RCC 7860 (cell line): ENCODE measurements at regions not wholly inside any gene's neighbourhood (a gene's known extent, or its start where the extent isn't known, plus 50 kb on each side); places are given as distances from the start of the nearest gene placed in this dataset.

Experiments
- DNase-seq: peaks from one replicate; pipeline ENCODE4 v3.0.0-alpha.2; 2015; ENCODE audit warnings: low spot score
- FAIRE-seq: peaks from 2 replicates; lab custom pipeline; 2012; peaks lifted over from hg19 to GRCh38; lab: Jason Lieb, UNC

DNA sequence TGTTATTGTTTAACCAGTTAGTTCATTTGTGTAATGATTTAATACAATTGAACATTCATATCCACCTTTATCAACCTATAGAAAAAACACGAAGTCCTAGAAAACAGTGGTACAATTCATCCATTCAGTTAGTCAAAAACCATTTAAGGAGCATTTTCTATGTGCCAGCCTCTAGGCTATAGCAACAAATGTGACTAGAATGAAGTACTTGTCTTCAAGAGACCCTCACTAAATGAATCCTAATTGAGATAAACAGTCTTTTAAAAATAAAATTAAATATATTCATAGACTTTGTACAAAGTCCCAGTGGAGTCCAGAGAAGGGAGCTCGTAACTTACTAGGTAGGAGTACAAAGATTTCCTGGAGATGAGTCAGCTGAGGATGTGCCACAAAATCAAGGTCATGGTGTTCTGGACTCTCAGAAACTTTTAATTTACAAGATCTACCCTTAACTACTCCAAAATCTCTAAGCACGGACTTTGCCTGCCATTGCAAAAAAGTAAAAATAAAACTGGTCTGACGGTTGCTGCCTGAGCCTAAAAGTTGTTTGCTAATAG lies 430.7 kb upstream of the DCN start:
- DNase-seq (no peak), FAIRE-seq (no peak)

DNA sequence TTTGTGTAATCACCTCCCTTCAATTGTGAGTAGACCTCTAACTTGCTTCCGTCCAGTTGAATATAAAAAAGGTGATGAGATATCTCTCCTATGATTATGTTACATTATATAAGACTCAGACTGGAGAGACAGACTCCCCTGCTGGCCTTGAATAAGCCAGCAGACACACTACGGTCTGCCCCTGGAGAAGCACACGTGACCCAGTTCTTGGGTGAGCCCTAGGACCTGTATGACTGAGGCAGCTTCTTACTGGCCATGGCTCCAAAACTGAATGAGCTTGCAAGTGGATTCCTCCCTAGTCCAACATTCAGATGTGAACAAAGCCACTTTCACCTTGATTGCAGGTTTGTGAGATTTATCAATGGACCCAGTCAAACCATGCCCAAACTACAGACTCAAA lies 427.9 kb upstream of the DCN start:
- DNase-seq (no peak), FAIRE-seq (no peak)

DNA sequence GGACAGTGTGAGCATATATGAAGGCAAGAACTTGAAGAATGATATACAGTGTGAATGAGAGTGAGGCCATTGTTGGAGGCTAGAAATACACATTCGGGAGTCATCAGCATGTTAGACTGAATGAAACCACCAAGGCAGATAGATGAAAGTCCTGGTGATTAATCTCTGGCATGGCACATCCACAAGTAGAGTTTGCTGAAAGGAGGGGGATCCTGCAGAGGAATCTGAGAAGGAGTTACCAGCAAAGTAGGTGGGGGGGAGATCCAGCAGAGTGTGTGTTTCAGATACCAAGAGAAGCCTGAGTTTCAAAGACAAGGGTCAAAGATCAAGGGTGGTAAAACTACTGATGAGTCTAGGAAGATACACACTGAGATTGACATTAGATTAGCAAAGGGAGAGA lies 426.7 kb upstream of the DCN start:
- DNase-seq (no peak), FAIRE-seq (no peak)

DNA sequence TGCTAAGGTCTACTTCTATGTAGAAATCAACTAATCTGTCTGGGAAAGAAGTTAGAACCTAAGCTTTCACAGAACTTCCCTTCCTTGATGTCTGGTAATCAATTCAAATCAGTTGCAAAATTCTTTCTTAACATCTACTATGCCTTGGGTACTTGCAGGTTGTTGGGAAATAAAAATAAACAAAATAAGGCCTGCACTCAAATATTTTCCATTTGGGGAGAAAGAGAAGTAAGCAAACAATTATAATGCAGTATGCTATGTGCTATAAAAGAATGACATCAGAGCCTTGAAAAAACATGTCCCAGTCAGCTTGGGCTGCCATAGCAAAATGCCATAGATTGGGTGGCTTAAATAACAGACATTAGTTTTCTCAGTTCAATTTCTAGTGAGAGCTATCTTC lies 425.9 kb upstream of the DCN start:
- no peak for DNase-seq
- no peak for FAIRE-seq

DNA sequence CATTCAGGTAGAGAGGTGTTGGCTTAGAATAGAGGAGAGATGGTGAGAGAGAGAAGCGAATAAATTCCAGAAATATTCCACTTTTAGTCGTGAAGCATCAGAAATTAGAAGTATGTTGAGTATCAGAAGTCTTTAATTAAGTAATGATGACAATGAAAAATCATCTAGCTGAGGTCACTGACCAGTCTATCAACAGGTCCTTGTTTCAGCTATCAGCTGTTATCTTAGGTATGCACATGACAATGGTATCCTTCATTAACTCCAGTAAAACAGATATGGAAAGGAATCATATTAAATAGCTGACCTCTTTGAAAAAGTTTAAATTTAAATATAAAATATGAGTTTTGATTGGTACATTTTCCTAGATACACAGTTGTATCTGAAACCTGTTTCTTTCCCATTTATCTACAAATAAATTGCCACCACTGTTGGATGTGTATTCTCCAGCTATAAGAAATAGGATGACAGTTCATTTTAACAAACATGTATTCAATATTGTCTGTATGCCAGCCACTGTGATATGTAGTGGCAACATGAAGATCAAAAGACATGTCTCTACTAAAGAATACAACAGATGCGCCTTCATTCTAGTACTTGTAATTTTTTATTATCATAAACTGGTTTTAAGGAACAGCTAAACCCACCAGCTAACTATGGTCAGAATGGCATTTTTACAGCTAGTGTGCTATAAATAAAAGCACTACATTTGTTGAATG lies 424.2 kb upstream of the DCN start:
- FAIRE-seq (no peak), DNase-seq (no peak)

DNA sequence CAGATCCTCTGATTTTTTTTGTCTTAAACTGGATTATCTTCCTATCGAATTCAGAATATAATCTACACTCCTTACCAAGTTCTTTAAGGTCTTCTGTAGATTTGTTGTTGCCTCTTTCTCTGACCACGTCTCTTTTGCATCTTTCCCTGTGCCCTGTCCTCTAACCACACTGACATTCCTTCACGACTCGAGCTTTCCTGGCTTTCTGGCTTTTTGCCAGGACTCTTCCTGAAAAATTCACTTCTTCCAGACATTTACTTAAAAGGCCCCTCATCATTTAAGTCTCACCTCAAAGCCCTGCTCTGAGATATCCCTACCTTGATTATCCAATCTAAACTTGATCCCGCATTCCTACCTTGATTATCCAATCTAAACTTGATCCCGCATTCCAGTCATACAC lies 422.3 kb upstream of the DCN start:
- DNase-seq = no peak
- FAIRE-seq = no peak

DNA sequence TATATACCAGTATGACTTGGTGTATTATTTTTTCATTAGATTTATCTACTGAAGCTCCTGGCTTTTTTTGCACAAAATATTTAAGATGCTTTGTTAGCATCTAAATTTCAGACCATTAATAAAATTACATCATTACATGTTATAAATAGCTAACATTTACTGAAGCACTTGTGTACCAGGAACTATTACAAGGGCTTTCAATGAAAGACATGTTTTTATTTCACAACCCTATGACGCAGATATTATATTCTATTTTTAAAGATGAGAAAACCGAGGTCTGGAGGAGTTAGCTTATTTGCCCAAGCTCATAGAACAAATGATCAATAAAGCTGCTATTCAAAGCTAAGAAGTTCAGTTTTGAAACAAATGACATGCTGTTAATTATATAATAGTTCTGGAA lies 420.4 kb upstream of the DCN start:
- no peak for DNase-seq
- no peak for FAIRE-seq

DNA sequence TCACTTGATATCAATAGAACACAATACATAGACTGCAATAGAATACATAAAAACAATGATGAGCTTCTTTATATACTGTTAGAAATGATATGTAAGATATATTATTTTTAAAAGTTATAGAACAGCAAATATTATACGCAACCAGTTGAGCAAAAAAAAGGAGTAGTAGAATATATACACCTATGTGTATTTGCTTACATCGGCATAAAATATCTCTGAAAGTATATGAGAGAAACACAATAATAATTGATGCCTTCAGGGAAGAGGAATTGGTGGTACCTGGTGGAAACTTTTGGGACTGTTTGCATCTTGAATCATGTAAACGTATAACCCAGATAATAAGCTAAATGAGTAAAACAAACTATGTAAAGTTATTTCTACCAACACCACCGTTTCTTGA lies 418.4 kb upstream of the DCN start:
- DNase-seq (no peak), FAIRE-seq (no peak)

DNA sequence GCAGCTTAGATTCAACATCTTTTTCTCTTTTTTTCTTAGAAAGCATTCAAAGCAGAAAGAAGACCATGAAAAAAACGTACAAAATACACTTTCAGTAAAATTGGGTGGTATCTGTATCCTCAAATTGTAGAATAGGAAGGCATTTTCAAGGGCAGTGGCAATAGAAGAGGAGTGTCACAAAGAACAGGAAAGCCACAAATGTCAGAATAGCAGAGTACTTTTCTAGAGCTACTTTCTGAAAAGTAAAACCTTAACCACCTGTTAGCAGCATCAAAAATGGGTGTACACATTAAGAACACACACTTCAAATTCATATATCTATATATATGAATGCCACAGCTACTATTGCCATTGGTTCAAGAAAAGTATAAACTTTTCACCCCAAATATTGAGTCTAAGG lies 412.1 kb upstream of the DCN start:
- no peak for FAIRE-seq

DNA sequence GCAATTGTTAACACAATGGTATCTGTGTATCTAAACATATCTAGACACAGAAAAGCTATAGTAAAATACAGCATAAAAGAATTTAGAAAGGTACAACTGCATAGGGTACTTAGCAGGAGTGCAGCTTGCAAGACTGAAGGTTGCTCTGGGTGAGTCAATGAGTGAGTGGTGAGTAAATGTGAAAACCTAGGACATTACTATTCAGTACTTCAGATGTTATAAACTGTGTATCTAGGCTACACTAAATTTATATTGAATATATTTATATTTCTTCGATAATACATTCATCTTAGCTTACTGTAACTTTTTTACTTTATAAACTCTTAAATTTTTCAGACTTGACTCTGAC lies 409.0 kb upstream of the DCN start:
- DNase-seq (no peak), FAIRE-seq (no peak)

More for the DNA sequence above, 412.1 kb upstream of the DCN start:
- no peak for DNase-seq

DNA sequence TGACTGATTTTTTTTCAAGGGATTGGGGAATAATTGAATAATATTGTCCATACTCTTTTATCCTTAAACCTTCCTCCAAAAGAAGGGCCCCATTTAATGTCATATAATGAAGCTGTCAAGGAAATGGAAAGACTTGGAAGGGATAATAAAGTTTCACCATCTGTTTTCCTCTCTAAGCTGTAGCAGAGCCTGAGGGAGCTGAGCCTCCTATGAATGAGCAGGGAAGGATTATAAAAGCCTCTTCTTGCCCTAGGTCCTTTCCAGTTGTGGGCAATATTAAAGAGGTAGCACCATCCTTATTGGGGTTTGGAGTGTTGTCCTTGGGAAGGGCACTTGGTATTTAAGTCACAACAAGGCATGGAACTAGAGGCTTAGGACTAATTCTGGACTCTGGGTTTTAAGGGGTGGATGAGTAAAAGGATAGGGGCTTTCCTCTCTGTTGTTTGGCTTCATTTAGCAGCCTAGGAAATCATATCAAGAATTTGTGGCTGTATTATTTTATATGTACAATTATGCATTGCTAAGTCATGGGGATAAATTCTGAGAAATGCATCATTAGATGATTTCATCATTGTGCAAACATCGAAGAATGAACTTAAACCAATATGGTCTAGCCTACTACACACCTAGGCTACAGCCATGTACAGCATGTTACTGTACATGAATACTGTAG lies 408.5 kb upstream of the DCN start:
- FAIRE-seq (no peak), DNase-seq (no peak)

DNA sequence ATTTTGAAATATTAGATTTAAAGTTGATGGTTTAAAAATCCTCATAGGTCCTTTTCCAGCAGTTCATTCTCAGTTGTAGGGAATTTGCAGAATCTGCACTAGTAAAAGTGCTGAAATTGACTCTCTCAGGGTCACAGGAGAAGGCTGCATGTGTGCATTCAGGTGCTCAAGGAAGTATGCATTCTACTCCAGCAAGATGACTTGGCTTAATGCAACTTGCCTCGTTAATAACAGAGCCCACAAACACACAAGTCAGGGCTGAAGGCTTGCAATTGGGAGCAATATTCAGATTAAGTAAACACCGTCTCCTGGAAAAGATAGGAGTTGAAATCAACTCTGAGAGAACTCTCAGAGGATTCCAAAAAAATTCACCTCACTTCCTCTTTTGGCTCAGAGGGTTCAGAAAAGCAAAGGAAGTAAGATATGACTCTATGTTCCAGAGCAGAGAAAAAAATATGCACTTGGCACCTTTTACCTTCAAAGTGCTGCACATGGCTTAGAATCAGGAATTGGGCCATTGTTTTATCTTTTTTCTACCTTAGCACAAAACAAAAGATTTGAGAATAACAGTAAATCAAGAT lies 406.3 kb upstream of the DCN start:
- DNase-seq = no peak

DNA sequence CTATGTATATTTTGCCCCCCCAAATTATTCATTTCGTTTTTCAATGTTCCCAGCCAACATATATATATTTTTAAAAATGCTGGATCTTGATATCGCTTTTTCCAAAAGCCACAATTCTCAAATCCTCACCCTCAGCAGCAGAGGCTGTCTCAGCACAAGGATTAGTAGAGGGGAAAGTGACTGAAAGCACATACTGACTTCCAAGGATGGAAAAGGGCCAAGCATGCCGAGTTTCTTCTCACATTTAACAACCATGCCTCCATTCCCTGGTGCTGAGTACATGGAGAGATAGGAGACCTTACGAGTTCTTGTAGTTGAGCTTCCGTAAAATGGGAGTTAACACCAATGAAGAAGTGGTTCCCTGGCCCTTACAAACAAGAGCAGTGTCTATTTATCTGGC lies 403.4 kb upstream of the DCN start:
- no peak for FAIRE-seq
- no peak for DNase-seq

More for the DNA sequence above, 406.3 kb upstream of the DCN start:
- no peak for FAIRE-seq

DNA sequence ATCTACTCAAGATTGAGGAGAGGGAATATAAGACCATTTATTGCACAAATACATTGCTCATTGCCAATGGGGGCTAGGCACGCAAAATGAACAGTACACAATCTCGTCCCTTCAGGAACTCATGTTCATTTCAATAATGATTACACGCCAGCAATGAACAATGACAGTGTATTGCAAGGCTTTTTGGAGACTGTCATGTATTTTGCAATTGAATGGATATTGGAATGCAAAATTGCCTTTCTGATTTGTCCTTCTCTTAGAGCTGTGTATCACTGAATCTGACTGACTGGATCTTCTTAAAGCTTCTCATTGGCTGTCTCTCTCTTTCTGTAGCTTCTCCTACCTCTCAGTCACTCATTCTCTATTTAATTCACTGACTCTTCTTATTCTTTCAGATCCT lies 400.2 kb upstream of the DCN start:
- no peak for FAIRE-seq

DNA sequence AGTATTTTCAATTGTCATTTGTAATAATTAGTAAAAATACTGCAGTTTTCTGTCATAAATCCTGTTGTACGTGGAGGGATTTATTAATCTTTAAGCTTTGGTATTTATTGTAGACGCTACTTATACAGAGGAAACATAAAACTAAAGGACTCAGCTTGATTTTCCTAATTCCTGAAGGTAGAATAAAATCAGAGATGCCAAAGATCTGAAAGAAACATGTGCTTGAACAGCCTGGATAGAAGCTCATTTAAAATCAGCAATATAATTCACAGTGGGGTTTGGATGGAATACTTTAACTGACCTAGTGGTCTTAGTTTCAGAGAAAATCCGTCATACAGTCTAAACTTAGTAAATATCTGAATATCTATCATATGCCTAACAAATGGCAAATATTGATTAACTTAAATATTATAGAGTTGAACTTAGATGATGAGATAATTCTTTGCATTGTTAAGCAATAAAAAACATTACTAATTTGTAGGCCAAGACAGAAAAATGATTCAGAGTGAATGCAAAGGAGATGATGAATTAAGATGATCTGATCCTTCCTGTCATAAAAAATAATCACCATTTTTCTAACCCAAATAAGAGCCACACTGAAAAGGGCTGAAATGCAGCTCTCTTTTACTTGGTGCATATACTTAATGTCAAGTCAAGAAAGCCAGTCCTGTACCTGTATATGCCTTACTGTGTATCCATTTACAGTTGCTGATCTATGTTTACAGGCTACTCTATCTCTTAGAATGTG lies 397.1 kb upstream of the DCN start:
- FAIRE-seq = no peak
- DNase-seq = no peak

More for the DNA sequence above, 400.2 kb upstream of the DCN start:
- DNase-seq = no peak

DNA sequence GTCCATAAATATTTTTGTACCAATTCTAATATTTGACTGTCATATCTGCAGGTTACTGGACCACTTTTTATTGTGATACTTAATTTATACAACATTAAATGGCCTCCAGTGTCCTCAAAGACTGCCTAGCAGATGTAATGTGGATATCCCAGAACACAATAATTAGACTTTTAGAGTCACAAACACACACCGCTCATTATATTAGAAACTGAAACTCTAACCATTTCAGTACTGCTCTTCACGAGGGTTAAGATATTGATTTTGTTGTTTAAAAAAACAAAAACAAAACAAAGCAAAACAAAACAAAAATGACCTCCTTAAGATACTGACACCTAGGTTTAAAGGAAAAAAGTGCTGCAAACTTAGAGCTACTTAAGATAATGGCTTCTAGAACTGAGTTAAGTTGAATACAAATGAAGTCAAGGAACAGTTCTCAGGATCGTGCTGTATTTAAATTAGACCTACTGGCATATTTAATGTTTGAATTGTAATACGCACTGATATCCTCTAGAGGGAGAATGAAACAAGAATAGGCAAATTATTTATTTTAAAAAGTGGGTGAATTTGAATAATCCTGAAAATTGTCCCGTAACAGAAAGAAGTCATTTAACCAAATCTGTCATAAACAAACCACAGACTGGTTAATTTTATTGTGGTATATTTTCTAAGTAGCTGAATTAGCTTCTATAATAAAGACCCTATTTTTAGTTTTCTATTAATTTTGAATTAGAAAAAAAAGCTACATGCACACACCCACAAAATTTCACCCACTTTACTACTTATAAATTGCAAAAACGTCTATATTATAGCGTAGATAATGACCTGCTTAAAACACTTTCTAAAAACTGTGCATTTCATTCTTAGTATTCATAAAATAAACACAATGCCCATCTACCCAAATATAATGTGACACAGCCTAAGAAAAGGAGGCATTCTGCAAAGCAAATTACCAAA lies 395.2 kb upstream of the DCN start:
- FAIRE-seq (peak; percentile 77), DNase-seq (peak; percentile 27)

DNA sequence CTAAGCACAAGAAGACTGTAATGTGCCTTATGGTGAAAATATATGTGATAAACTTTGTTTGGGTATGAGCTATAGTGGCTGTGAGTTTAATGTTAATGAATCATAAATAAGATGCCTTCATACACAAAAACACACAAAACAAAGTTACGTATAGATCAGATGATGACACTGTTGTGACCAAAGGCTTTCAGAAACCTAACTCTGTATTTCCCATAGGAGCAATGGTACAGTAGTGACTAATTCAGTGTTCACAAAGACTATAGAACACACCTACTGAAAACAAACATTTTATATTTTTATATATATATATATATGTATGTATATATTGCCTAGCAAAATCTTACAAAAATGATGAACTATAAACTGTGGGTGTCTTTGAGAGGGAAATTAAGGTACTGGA lies 393.8 kb upstream of the DCN start:
- no peak for FAIRE-seq
- no peak for DNase-seq

DNA sequence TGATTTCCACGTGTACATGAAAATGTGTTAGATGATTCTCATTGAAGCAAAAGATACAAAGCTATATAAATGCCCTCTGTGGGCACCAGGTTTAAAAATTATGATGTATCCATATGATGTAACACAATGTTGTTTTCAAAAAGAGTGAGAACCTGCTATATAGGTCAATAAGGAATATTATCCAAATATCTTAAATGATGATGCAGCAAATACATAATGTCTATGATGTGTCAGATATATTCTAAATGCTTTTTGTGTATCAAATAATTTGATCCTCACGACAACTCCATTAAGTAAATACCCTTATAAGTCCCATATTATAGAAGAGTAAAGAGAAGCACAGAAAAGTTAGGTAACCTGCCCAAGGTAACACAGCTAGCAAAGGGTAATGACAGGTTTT lies 393.0 kb upstream of the DCN start:
- FAIRE-seq (no peak), DNase-seq (no peak)

DNA sequence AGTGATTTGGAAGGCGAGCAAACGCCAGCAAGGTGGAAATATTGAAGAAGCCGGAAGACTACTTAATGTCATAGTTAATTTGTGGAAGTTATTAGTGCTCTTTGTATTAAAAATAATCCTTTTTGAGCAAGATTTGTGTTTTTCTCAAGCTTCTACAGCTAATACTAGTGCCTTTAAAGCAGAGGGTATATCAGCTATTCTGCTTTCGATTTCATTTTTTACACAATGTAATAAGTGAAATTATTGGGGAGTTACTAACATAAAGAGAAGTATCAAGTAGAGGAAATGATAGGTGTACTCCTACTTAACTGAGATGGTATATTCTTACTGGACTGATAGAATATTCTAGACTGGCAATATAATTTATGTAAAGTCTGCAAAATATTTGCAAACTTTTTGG lies 392.4 kb upstream of the DCN start:
- no peak for FAIRE-seq

DNA sequence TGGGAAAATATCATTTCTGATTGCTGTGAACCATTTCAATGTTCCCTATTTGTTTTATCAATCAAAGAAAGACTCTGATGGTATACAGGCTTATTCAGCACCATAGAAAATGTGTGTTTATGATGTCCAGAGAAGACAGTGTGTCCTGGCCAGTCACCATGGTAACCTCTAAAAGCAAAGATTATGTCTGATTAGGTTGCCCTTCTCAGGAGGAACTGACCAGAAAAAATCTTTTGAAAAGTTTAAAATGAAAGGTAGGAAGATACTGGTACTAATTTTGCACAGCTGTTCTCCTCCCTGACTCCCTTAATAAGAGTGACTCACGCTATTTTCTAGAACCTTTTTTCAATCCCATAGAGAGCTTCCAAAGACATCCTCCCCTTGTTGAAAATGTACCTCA lies 391.8 kb upstream of the DCN start:
- FAIRE-seq = no peak

More for the DNA sequence above, 392.4 kb upstream of the DCN start:
- no peak for DNase-seq

More for the DNA sequence above, 391.8 kb upstream of the DCN start:
- no peak for DNase-seq
